ENCODE measurements at regions not wholly inside any gene's neighbourhood (a gene's known extent, or its start where the extent isn't known, plus 50 kb on each side); places are given as distances from the start of the nearest gene placed in this dataset.
"Not testable (repeated sequence)": the region's sequence is repeated elsewhere in the genome, so short reads cannot be mapped to it uniquely, and the experiment has no call there.

DNA sequence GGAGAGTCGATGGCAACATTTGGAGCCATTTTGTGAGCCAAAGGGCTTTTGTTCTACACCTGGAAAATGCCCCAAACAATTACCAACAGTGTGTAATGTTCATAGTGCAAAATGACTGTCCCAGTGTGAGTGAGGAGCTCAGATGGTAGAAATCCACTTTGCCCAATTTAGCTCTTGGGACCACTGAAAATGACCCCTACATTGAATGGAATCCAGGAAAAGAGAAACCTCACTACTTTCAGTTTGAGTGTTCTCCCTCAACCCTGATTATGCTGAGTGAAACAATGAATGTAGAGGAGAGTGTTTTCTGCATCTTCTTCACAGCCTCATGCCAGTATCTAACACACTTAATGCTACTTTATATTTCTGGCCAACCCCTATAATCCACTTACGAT, 84.9 kb upstream of the NRN1 start:
- DNase-seq (ENCODE audit: low read depth) = no peak

DNA sequence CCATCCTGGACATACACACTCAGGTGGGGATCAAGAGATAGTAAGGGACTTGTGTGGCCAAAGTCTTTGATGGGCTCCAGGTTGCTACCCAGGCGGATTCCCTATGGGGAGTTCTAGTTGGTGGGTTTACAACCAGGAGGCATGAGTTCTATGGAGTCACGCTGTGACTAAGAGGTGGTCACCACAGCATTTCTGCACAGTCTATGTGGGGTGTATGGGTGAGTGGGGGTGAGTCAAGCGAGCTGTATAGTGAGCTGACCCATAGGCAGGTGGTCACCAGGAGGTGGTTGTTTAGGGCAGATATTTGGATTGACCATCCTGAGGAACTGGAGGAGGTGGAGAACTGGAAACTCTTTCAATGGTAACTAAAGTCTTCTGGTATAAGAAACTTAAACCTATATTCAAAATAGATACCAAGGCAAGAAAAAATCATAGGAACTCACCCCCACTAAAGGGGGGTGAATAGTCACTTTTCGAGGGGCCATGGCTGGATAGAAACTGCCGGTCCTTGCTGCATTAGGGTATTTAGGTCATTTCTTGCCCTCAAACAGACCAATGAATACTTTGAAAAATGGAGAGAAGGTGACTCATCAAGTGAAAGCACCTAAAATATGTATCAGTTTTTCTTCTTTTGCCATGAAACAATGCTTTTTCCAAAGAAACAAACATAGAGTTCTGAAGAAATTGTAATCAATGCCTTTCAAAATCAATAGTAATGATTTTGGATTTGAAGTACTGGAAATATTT, 84.3 kb upstream of the NRN1 start:
- no peak for DNase-seq (ENCODE audit: low read depth)

DNA sequence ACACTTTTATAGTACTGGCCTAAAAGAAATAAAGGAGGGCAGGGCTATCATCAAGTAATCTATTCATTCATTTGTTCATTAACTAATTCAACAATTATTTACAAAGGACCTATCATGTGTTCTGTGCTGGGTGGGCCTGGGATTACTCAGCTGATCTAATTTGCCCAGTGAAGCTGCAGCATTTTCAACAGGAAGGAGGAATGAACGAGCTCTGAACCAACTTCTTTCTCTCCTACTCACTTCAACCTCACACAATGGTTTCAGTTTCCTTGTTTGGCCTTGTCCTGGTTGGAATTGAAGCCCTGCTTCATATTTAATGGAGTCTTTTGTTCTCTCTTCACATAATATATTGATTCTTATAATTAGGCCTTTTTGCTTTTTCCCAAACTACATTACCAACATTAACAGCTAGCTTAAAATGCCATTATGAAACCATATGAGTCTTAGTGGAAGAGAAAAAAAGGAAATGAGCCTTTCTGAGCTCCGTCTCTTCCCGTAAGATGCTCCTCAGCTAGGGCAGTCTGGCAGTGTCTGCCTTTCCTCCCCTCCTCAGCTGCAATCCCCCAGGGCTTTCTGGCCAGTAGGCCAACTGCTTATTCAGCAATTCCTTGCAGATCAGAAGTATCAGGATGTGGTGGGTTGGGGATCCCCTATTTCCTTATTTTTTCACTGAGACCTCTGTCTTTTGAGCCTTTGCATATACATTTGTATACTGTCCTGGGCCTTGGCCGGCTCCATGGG, 79.4 kb upstream of the NRN1 start:
- no peak for DNase-seq (ENCODE audit: low read depth)

DNA sequence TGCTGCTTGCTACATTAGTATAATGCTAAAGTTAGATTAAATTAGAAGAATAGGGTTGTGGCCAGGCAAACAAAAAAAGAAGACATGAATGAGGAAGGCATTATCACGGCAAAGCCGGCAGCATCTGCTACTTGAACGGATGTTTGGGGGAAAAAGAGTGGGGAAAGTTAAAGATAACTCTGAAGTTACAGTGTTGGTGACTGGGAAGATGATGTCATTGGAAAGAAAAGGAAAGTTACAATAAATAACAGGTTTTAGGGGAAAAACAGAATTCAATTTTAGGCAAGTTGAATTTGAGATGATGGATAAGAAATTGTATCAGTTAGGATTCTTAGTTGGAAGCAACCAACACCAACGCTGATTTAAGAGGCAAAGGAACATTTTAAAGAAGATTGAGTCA, 74.2 kb upstream of the NRN1 start:
- DNase-seq (ENCODE audit: low read depth) = no peak

DNA sequence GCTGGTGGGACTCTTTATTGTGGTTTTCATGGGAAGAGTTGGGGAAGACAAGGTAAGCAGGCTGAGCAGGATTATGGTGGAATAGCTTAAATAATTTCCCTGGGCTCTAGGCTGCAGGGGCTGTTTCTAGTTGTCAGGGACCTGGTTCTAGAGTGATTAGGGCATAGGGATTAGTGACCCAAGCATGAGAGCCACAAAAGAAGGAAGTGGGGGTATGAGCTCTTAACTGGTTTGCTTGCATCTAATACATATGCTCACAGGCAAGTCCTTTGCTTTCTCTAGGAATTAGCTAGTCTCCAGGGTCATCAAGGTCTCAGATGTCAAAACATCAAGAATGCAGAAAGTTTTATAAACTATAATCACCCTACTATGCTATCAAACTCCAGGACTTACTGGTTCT, 67.5 kb upstream of the NRN1 start:
- no peak for DNase-seq (ENCODE audit: low read depth)

DNA sequence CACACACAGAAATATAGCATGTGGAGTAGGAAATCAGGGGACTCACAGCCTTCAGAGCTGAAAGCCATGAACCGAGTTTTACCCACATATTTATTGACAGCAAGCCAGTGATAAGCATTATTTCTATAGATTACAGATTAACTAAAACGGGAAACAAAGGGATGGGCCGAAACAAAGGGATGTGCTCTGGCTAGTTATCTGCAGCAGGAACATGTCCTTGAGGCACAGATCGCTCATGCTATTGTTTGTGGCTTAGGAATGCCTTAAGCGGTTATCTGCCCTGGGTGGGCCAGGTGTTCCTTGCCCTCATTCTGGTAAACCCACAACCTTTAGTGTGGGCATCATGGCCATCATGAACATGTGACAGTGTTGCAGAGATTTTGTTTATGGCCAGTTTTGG, 61.4 kb upstream of the NRN1 start:
- DNase-seq (ENCODE audit: low read depth) = not testable (repeated sequence)

DNA sequence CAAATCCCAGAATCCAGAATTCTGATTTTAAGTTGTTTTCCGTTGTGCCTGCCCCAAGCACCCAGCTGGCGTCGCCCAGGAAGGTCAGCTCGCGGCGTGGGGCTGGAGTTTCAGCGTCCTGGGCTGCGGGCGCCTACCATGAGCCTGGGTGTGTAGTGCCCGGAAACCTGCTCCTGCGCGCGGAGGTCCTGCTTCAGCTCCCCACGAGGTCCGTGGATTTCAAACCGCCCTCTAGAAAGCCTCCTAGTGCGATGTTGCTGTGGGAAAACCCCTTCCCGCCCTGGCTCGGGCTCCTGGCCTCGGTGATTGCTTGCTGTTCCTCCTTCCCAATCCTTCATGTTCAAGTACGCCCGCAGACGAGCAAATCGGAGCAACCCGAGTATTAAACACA, 51.3 kb upstream of the NRN1 start:
- no peak for DNase-seq (ENCODE audit: low read depth)

DNA sequence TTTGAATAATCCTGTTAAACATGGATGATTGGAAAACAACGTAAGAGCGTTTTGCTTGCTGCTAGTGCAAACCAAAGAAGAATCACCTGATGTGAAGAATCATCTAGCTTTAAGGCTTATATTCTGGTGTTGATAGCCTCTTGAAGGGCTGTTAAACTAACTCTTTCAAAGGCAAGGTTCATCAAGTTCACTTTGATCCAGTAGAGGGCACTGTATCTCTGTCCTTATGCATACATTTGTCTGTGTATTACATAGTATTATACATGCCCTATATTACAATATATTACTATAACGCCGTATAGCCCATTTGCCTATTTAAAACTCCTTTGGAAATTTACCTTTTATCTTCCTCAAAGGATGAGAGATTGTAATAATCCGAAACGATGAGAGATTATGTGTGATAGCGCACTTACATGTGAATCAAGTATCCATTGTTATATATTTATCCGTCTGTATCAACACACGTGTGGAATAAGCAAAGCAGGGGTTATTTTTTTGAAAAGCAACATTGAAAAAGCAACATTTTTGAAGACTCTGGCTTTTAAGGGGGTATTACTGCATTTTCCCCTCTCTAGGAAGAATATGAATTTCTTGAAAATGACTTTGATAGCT, 50.8 kb upstream of the NRN1 start:
- peak; percentile 53 for DNase-seq (ENCODE audit: low read depth)
